ENCODE measurements at regions not wholly inside any gene's neighbourhood (a gene's known extent, or its start where the extent isn't known, plus 50 kb on each side); places are given as distances from the start of the nearest gene placed in this dataset.

DNA sequence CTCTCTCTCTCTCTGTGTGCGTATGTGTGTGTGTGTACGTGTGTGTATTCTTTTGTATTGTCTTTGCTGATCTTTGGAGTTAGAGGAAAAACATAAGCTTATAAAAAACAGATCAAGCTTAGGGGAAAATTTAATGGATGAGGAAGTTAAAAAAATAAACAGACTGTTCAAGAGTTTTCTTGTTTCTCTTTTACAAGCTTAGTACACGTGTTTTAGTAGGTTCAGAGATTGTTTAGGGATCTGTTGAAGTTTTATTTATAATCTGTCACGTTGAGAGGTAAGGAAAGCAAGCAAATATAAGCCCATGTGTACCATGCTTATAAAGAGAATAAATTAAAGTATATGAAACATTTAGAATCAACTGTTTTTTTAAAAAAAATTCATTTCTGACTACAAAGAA is 1470.3 kb upstream of the NUDT12 start:
- ChIA-PET CTCF (interaction anchor here (0.6 kb wide), 1 partner anchor 1063 kb away, joined by 4 read pairs; no protein-coding TSS in a partner anchor), POLR2A (no interaction called here)
- H3K27ac Mint-ChIP-seq (ENCODE audit: low read depth, unreplicated experiment): no peak overlapping the region
- no peaks in the 10 kb centered on the region for H3K27me3 Mint-ChIP-seq (ENCODE audit: insufficient read depth, unreplicated experiment)
- no TSS peak for BruUV-seq (replicated peaks)
- H3K9me3 Mint-ChIP-seq (ENCODE audit: unreplicated experiment): peaks cover 9% of the 10 kb centered on the region
- no peaks in the 10 kb centered on the region for H3K36me3 Mint-ChIP-seq (ENCODE audit: insufficient read depth, unreplicated experiment)
- intact Hi-C loops (cut with micrococcal nuclease): no loop called here
- no peak for DNase-seq (ENCODE audit: unreplicated experiment)
- TF ChIP-seq, protein P1, sequence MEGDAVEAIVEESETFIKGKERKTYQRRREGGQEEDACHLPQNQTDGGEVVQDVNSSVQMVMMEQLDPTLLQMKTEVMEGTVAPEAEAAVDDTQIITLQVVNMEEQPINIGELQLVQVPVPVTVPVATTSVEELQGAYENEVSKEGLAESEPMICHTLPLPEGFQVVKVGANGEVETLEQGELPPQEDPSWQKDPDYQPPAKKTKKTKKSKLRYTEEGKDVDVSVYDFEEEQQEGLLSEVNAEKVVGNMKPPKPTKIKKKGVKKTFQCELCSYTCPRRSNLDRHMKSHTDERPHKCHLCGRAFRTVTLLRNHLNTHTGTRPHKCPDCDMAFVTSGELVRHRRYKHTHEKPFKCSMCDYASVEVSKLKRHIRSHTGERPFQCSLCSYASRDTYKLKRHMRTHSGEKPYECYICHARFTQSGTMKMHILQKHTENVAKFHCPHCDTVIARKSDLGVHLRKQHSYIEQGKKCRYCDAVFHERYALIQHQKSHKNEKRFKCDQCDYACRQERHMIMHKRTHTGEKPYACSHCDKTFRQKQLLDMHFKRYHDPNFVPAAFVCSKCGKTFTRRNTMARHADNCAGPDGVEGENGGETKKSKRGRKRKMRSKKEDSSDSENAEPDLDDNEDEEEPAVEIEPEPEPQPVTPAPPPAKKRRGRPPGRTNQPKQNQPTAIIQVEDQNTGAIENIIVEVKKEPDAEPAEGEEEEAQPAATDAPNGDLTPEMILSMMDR (IDR thresholded peaks at IDR 0.05; ENCODE audit: unreplicated experiment): no peak
- H3K4me3 Mint-ChIP-seq (ENCODE audit: unreplicated experiment): no peak overlapping the region
- peaks cover 11% of the 10 kb centered on the region for H3K4me1 Mint-ChIP-seq (ENCODE audit: insufficient read depth, unreplicated experiment)

DNA sequence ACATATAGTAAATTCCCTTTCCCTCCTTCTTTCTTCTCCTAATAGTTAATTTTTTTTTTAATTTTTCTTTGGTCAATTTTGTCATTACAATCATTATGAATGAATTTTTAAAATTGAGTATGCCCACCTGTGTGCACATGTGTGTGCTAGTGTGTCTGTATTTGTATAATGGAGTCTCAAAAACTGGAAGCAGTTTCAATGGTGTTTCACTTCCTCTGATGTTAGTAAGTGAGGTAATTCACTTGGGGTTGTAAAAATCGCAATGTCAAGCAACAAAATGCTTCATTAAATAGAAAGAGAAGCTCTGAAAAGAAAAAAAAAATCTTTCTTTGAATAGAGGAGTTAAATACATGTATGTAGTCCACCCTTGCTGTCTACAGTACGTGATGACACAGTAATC is 1467.6 kb upstream of the NUDT12 start:
- Mint-ChIP-seq H3K9me3 (ENCODE audit: unreplicated experiment) (no peaks in the 10 kb centered on the region), H3K4me1 (ENCODE audit: insufficient read depth, unreplicated experiment) (peaks cover 11% of the 10 kb centered on the region), H3K4me3 (ENCODE audit: unreplicated experiment) (no peak overlapping the region), H3K27ac (ENCODE audit: low read depth, unreplicated experiment) (no peak overlapping the region), H3K36me3 (ENCODE audit: insufficient read depth, unreplicated experiment) (no peaks in the 10 kb centered on the region), H3K27me3 (ENCODE audit: insufficient read depth, unreplicated experiment) (no peaks in the 10 kb centered on the region)
- DNase-seq (ENCODE audit: unreplicated experiment): no peak
- intact Hi-C loops (cut with micrococcal nuclease): no loop called here
- ChIA-PET POLR2A (no interaction called here), CTCF (no interaction called here)
- BruUV-seq (replicated peaks): no TSS peak
- TF ChIP-seq, protein P1 (IDR thresholded peaks at IDR 0.05; ENCODE audit: unreplicated experiment): no peak

DNA sequence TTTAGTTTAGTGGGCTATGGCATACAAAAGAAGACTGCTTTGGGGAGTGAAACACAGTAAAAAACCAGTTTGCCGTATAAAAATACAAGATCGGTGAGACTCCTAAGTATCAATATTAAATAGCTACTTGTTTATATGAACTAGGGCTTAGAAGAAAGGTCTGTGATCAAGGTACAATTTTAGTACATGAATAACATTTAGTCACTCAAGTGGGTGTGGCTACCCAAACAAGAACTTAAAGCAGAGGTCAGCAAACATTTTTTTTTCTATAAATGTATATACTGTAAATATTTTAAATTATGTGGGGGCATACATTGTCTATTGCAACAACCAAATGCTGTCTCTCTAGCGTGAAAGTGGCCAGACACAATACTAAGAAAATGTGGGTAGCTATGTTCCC is 1452.5 kb upstream of the NUDT12 start:
- no peak for DNase-seq (ENCODE audit: unreplicated experiment)
- no peaks in the 10 kb centered on the region for H3K4me1 Mint-ChIP-seq (ENCODE audit: insufficient read depth, unreplicated experiment)
- peaks cover 16% of the 10 kb centered on the region for H3K9me3 Mint-ChIP-seq (ENCODE audit: unreplicated experiment)
- intact Hi-C loops (cut with micrococcal nuclease): no loop called here
- H3K27ac Mint-ChIP-seq (ENCODE audit: low read depth, unreplicated experiment): no peak overlapping the region
- CTCF ChIA-PET: interaction anchor here (0.7 kb wide), 2 partner anchors 21 to 84 kb away, joined by 3 read pairs; no protein-coding TSS in a partner anchor
- H3K36me3 Mint-ChIP-seq (ENCODE audit: insufficient read depth, unreplicated experiment): no peaks in the 10 kb centered on the region
- TF ChIP-seq, protein P1 (IDR thresholded peaks at IDR 0.05; ENCODE audit: unreplicated experiment): no peak
- POLR2A ChIA-PET: interaction anchor here (0.6 kb wide), 1 partner anchor 1081 kb away, joined by 5 read pairs; no protein-coding TSS in a partner anchor
- H3K27me3 Mint-ChIP-seq (ENCODE audit: insufficient read depth, unreplicated experiment): no peaks in the 10 kb centered on the region
- no TSS peak for BruUV-seq (replicated peaks)
- no peak overlapping the region for H3K4me3 Mint-ChIP-seq (ENCODE audit: unreplicated experiment)

DNA sequence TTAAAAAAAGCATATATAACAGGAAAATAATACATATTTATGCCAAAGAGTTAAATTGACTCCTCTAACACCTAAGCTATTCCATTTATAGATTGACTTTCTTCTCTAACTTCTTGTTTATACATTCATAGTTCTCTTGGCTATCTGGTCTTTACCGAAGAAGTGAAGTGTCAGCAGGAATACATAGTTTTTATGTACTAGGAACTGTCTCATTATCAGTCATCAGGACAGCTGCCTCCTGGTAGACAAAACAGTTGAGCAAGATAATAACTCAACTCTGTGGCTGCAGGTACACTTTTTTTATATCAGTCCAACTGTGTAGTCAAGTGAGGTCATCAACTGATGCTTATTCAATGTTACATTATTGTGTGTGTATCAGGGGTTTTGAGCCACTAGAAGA is 1436.0 kb upstream of the NUDT12 start:
- intact Hi-C loops (cut with micrococcal nuclease): no loop called here
- POLR2A ChIA-PET: no interaction called here
- CTCF ChIA-PET: no interaction called here

More for the DNA sequence above, 1436.0 kb upstream of the NUDT12 start:
- DNase-seq (ENCODE audit: unreplicated experiment): no peak
- H3K36me3 Mint-ChIP-seq (ENCODE audit: insufficient read depth, unreplicated experiment): no peaks in the 10 kb centered on the region
- TF ChIP-seq, protein P1 (IDR thresholded peaks at IDR 0.05; ENCODE audit: unreplicated experiment): no peak
- no peaks in the 10 kb centered on the region for H3K27me3 Mint-ChIP-seq (ENCODE audit: insufficient read depth, unreplicated experiment)
- H3K4me3 Mint-ChIP-seq (ENCODE audit: unreplicated experiment): no peak overlapping the region
- no peaks in the 10 kb centered on the region for H3K4me1 Mint-ChIP-seq (ENCODE audit: insufficient read depth, unreplicated experiment)
- BruUV-seq (replicated peaks): no TSS peak
- no peak overlapping the region for H3K27ac Mint-ChIP-seq (ENCODE audit: low read depth, unreplicated experiment)
- peaks cover 3% of the 10 kb centered on the region for H3K9me3 Mint-ChIP-seq (ENCODE audit: unreplicated experiment)

All from MCF 10A (cell line).